ENCODE measurements at regions not wholly inside any gene's neighbourhood (a gene's known extent, or its start where the extent isn't known, plus 50 kb on each side); places are given as distances from the start of the nearest gene placed in this dataset.
A peak's percentile ranks its signal among the peaks of the same experiment; 100 is the strongest.

GRCh38 chr1:65722461-65722860, 70.2 kb upstream of the PDE4B start:
- Histone ChIP-seq H3K9ac (ENCODE audit: low read length) (no peak overlapping the region), H4K20me1 (ENCODE audit: insufficient read depth, low read length) (no peaks in the 10 kb centered on the region), H3F3A (ENCODE audit: insufficient read depth, low read length) (no peaks in the 10 kb centered on the region; the same call in 1 of the 2 replicates), H2AFZ (ENCODE audit: low read length) (no peak overlapping the region), H3K27me3 (replicated peaks; ENCODE audit: insufficient read depth, low read length) (no peaks in the 10 kb centered on the region), H3K9me3 (replicated peaks; ENCODE audit: insufficient read depth, low read length) (no peaks in the 10 kb centered on the region), H3K4me2 (ENCODE audit: low read depth, low read length) (peak overlapping the region; percentile 37; the same call in 1 of the 2 replicates), H3K9me2 (replicated peaks; ENCODE audit: insufficient read depth, low read length) (no peaks in the 10 kb centered on the region), H3K27ac (ENCODE audit: low read length) (no peak overlapping the region), H3K4me1 (ENCODE audit: low read length) (peaks cover 18% of the 10 kb centered on the region), H3K4me3 (ENCODE audit: low read length) (no peak overlapping the region), H3K36me3 (replicated peaks; ENCODE audit: insufficient read depth, low read length) (no peaks in the 10 kb centered on the region), H3K79me2 (ENCODE audit: low read length) (no peaks in the 10 kb centered on the region)
- no peak for DNase-seq
- no peak for TF ChIP-seq EZH2phosphoT487 (IDR thresholded peaks at IDR 0.05; ENCODE audit: low read length)
- TF ChIP-seq EZH2 (optimal IDR thresholded peaks at IDR 0.05; ENCODE audit: low read depth, low read length) = no peak
- TF ChIP-seq CTCF (IDR thresholded peaks at IDR 0.05; ENCODE audit: low read length) = no peak

DNA sequence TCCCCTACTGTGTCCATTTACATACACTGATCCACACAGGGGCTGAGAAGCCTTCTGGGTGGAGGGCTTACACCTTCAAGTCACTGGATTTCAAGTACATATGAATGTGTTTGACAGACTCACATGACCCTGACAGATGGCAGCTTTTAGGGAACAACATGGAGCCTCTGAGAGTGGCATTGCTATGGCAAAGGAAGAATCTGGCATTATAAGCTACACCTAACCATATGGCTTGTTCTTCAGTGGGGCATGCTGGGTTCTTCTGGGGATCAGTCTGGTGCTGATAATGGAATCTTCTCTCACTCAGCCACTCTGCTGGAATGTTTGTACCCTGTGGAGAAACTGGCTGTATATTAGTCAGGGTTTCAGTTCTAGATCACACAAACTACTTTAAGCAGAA, 68.5 kb upstream of the PDE4B start:
- Histone ChIP-seq H3K4me3 (ENCODE audit: low read length) (no peak overlapping the region), H3K27me3 (replicated peaks; ENCODE audit: insufficient read depth, low read length) (no peaks in the 10 kb centered on the region), H2AFZ (ENCODE audit: low read length) (no peak overlapping the region), H3K4me2 (ENCODE audit: low read depth, low read length) (no peak overlapping the region), H3K4me1 (ENCODE audit: low read length) (peaks cover 15% of the 10 kb centered on the region), H3K9me3 (replicated peaks; ENCODE audit: insufficient read depth, low read length) (no peaks in the 10 kb centered on the region), H3K36me3 (replicated peaks; ENCODE audit: insufficient read depth, low read length) (no peaks in the 10 kb centered on the region), H3K9ac (ENCODE audit: low read length) (no peak overlapping the region), H3F3A (ENCODE audit: insufficient read depth, low read length) (no peaks in the 10 kb centered on the region; the same call in 1 of the 2 replicates), H4K20me1 (ENCODE audit: insufficient read depth, low read length) (no peaks in the 10 kb centered on the region), H3K27ac (ENCODE audit: low read length) (no peak overlapping the region), H3K79me2 (ENCODE audit: low read length) (no peaks in the 10 kb centered on the region), H3K9me2 (replicated peaks; ENCODE audit: insufficient read depth, low read length) (no peaks in the 10 kb centered on the region)
- no peak for DNase-seq
- TF ChIP-seq EZH2 (optimal IDR thresholded peaks at IDR 0.05; ENCODE audit: low read depth, low read length) (no peak), EZH2phosphoT487 (IDR thresholded peaks at IDR 0.05; ENCODE audit: low read length) (no peak), CTCF (IDR thresholded peaks at IDR 0.05; ENCODE audit: low read length) (no peak)

- H3K27ac ChIP-seq (ENCODE audit: low read length) = no peak overlapping the region
- H3F3A ChIP-seq (ENCODE audit: insufficient read depth, low read length) = no peaks in the 10 kb centered on the region; the same call in 1 of the 2 replicates
- H3K9ac ChIP-seq (ENCODE audit: low read length) = no peak overlapping the region
- no peaks in the 10 kb centered on the region for H3K9me2 ChIP-seq (replicated peaks; ENCODE audit: insufficient read depth, low read length)
- no peak overlapping the region for H2AFZ ChIP-seq (ENCODE audit: low read length)
- no peak for TF ChIP-seq EZH2phosphoT487 (IDR thresholded peaks at IDR 0.05; ENCODE audit: low read length)
- no peak overlapping the region for H3K4me3 ChIP-seq (ENCODE audit: low read length)
- no peak overlapping the region for H3K4me2 ChIP-seq (ENCODE audit: low read depth, low read length)
- H4K20me1 ChIP-seq (ENCODE audit: insufficient read depth, low read length) = no peaks in the 10 kb centered on the region
- H3K79me2 ChIP-seq (ENCODE audit: low read length) = no peaks in the 10 kb centered on the region
- H3K4me1 ChIP-seq (ENCODE audit: low read length) = peaks cover 15% of the 10 kb centered on the region
- no peaks in the 10 kb centered on the region for H3K36me3 ChIP-seq (replicated peaks; ENCODE audit: insufficient read depth, low read length)
- H3K9me3 ChIP-seq (replicated peaks; ENCODE audit: insufficient read depth, low read length) = no peaks in the 10 kb centered on the region
- no peak for DNase-seq
- H3K27me3 ChIP-seq (replicated peaks; ENCODE audit: insufficient read depth, low read length) = no peaks in the 10 kb centered on the region
These were observed 67.6 kb upstream of the PDE4B start for GRCh38 chr1:65725064-65725463.

DNA sequence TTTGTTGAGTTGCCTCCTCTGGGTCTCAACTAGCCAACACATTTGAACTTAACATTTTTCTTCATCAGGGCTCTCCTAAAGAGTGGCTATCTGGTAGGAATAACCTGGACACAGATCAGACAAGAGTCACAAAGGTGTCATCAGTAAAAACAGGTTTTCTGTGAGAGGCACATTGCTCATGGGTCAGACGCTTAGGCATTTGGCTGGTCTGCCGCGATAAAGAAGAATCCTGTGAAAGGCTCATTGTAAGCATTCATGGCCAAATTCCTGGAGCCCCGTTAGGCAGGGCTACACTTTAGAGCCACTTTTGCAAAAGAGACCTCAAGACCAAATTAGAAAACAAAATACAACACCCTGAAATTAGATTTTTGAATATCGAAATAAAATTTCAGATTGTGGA, 64.2 kb upstream of the PDE4B start:
- Histone ChIP-seq H3K4me3 (ENCODE audit: low read length) (no peak overlapping the region), H3K36me3 (replicated peaks; ENCODE audit: insufficient read depth, low read length) (no peaks in the 10 kb centered on the region), H3K9me3 (replicated peaks; ENCODE audit: insufficient read depth, low read length) (no peaks in the 10 kb centered on the region), H2AFZ (ENCODE audit: low read length) (no peak overlapping the region), H3K9me2 (replicated peaks; ENCODE audit: insufficient read depth, low read length) (no peaks in the 10 kb centered on the region), H4K20me1 (ENCODE audit: insufficient read depth, low read length) (no peaks in the 10 kb centered on the region; the same call in 1 of the 2 replicates), H3K27me3 (replicated peaks; ENCODE audit: insufficient read depth, low read length) (no peaks in the 10 kb centered on the region), H3K79me2 (ENCODE audit: low read length) (no peaks in the 10 kb centered on the region), H3K27ac (ENCODE audit: low read length) (no peak overlapping the region), H3K9ac (ENCODE audit: low read length) (no peak overlapping the region), H3K4me2 (ENCODE audit: low read depth, low read length) (no peak overlapping the region), H3F3A (ENCODE audit: insufficient read depth, low read length) (no peaks in the 10 kb centered on the region), H3K4me1 (ENCODE audit: low read length) (no peaks in the 10 kb centered on the region)
- no peak for TF ChIP-seq CTCF (IDR thresholded peaks at IDR 0.05; ENCODE audit: low read length)
- TF ChIP-seq EZH2phosphoT487 (IDR thresholded peaks at IDR 0.05; ENCODE audit: low read length) = no peak
- TF ChIP-seq EZH2 (optimal IDR thresholded peaks at IDR 0.05; ENCODE audit: low read depth, low read length) = no peak
- DNase-seq = no peak

All from MM.1S (cell line).